ENCODE measurements at regions not wholly inside any gene's neighbourhood (a gene's known extent, or its start where the extent isn't known, plus 50 kb on each side); places are given as distances from the start of the nearest gene placed in this dataset.
A peak's percentile ranks its signal among the peaks of the same experiment; 100 is the strongest.

DNA sequence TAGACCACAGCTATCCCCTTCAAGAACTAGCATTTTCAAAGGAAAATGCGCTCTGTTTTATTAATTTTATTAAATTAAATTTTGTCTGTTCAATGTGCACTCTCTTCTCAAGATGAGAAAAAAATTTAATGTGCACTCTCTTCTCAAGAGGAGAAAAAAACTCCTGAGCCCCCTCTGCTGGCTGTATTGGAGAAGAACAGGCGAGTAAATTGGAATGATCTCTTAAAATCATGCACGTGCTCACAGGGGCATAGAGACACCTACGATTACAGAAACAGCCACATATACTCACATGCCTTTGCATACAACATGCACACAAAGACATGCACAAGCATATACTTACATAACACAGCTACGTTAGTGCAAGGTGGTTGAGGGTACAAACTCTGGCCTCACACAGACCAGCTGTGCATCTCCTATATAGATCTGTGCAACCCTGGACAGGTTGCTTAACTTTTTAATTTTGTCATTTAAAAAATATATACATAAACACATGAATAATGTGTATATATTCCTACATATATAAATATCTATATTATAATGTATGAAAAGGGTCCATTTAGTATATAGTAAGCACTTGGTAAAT is 176.2 kb upstream of the CXorf66 start:
- TF ChIP-seq, protein P1, sequence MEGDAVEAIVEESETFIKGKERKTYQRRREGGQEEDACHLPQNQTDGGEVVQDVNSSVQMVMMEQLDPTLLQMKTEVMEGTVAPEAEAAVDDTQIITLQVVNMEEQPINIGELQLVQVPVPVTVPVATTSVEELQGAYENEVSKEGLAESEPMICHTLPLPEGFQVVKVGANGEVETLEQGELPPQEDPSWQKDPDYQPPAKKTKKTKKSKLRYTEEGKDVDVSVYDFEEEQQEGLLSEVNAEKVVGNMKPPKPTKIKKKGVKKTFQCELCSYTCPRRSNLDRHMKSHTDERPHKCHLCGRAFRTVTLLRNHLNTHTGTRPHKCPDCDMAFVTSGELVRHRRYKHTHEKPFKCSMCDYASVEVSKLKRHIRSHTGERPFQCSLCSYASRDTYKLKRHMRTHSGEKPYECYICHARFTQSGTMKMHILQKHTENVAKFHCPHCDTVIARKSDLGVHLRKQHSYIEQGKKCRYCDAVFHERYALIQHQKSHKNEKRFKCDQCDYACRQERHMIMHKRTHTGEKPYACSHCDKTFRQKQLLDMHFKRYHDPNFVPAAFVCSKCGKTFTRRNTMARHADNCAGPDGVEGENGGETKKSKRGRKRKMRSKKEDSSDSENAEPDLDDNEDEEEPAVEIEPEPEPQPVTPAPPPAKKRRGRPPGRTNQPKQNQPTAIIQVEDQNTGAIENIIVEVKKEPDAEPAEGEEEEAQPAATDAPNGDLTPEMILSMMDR (IDR thresholded peaks at IDR 0.05), result peak in 1 of 2 donors; percentile 51
- no peak for TF ChIP-seq EP300 (IDR thresholded peaks at IDR 0.05)
- no peak for TF ChIP-seq POLR2A (IDR thresholded peaks at IDR 0.05)
- TF ChIP-seq POLR2AphosphoS5 (IDR thresholded peaks at IDR 0.05), result no peak

All from suprapubic skin (tissue), 4 donors.